HG03469 (cell line): ENCODE measurements at regions not wholly inside any gene's neighbourhood (a gene's known extent, or its start where the extent isn't known, plus 50 kb on each side); places are given as distances from the start of the nearest gene placed in this dataset.
A peak's percentile ranks its signal among the peaks of the same experiment; 100 is the strongest.
"Not testable (repeated sequence)": the region's sequence is repeated elsewhere in the genome, so short reads cannot be mapped to it uniquely, and the experiment has no call there.

ENCODE experiments used
- ATAC-seq: cut with Tn5 transposase; IDR thresholded peaks from one replicate; pipeline ENCODE4 v1.9.1; 2021; ENCODE audit warnings: mild to moderate bottlenecking, moderate library complexity, moderate number of reproducible peaks; ENCODE audit not compliant: unreplicated experiment

DNA sequence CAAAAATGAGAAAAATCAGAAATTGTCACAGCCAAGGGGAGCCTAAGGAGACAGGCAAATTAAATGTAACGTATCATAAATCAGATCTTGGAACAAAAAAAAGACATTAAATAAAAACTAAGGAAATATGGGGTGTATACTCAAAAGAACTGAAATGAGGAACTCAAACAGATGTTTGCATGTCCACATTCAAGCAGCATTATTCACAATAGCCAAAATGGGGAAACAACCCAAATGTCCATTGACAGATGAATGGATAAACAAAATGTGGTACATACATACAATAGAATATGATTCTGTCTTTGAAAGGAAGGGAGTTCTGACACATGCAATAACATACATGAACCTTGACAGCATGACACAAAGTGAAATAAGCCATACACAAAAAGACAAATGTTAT lies 155.8 kb upstream of the KLF7 start:
- no peak for ATAC-seq

DNA sequence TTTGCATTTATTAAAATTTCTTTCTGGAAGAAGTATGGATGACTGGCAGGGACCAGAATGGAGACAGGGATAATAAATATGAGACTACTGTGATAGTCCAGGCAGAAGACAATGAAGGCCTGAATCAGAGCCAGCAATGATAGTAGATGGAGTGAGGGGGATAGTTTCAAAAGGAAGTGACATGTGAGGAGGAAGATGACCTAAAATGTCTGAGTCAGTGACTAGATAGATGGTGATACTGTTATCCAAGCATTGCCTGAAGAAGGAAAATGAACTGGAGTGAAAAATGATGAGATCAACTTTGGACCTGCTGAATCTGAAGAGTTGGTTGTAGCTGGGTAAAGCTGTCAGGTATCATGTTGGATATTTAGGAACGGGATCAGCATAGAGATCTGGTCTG lies 158.3 kb upstream of the KLF7 start:
- no peak for ATAC-seq

DNA sequence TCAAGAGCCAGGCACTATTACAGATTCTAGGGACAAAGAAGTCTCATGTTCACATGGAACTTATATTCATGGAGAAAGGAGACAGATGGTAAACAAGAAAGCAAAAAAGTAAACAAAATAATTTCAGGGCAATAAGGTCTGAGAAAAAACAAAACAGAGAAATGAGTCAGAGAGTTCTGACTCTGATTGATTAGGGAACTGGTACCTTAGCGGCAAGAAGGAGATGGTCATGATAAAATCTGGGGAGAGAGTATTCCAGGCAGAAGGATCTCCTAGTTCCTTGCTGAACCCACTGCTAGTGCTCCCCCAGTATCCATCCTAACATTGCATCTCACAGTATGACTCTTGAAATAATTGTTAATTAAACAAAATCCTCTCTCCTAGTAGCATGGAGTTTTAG lies 161.8 kb upstream of the KLF7 start:
- ATAC-seq = no peak

DNA sequence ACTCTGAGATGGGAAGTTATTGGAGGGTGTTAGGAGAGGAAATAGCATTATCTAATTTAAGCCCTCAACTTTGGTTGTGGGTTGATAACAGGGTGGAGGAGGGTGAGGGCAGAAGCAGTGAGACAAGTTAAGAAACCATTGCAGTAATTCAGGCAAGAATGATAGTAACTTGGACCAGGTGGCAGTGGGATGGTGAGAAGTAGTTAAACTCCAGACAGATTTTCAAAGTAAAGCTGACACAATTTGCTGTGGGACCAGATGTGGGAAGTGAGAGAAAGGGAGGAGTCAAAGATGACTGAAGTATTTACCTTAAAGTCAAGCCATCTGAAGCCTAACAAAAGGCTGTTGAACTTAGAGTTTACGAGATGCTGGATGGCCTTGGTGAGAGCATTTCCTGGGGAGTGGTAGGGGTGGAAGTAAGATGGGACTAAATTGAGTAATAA lies 163.2 kb upstream of the KLF7 start:
- peak; percentile 27 for ATAC-seq

DNA sequence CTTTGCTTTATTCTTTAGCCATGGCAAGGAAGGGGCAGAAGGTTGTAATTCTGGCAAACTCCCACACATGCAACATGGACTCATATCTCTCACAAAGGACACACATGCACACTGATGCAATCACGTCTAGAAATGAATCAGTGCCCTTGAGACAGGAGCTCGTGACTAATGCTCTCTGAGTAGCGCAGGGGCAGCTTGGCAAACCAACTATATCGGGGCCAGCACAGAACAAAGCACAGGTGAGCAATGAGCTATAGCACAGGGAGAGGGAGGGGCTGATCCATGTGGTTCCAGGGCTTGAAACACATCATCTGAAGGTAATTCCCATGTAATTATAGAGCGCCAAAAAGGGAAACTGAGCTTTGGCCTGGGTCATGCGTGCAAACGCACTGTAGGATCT lies 165.2 kb upstream of the KLF7 start:
- peak; percentile 55 for ATAC-seq

DNA sequence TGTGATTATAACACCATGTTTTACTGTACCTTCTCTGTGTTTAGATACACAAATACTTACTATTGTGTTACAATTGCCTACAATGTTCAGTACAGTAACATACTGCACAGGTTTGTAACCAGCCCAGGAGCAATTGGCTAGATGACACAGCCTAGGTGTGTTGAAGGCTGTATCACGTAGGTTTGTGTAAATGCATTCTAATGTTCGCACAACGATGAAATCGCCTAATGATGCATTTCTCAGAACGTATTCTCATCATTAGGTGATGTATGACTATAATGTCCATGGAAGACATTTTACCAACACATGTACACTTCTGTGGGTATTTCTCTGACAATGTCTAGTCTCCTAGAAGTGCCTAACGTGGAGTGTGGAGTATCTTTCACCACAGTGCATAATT lies 165.9 kb upstream of the KLF7 start:
- no peak for ATAC-seq

DNA sequence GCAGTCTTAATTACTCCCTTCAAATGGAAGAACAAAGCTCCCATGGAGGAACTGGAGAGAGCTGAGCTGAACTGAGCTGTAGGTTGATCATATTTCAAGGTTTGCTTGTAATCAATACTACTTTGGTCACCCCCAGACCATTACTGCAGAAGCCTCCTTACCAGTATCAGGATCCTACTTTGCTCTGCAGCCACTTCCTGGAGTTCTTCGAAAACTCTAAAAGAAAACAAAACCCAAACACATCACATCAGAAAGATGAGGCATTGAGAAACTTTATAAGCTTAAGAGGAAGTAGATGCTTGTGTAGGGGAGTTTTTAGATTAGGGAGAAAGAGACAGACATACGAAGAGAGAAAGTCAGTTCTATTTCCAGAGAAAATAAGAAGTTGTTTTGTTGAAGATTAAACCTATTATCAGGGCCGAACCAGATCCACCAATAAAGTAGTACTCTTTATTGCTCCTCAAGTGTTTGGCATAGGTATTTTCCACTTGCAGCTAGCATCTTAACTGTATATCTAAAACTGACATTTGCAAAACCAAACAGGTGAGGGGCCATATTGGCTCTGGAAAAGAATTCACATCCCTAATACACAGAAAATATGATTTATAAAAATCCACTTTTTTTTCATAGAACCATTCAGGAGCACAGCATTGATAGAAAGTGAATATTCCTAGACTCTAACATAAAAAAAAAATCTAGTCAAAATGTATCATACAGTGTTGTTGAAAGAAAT lies 166.9 kb upstream of the KLF7 start:
- ATAC-seq = peak; percentile 29

DNA sequence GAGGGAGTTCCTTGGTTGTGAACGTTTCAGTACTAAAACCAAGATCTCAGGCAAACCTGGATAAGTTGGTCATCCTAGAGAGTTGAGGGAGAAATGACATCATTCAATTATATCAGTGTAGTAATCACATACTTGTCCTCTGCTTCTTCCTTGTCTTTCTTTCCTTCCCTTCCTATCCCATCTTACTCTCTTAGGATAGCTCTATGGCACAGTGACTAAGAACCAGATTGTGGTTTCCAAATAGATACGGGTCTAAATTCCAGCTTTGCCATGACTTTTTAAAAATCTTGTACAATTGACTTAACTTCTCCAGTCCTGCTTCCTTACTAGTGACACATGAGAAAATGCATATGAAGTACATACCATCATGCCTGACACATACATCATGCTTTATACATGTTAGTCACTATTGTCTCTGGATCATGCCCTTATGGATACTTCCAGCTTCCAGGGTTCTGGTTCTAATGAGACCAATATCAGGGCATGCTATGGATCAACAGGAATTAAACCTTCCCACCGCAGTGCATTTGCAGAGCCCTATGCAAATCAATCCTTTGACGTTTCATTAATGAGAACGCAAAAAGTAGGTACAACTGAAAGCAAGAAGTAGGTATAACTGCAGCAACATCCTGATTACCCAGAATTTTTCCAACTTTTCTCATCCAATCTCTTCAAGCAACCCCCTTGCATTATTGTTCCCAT lies 168.0 kb upstream of the KLF7 start:
- ATAC-seq = no peak

DNA sequence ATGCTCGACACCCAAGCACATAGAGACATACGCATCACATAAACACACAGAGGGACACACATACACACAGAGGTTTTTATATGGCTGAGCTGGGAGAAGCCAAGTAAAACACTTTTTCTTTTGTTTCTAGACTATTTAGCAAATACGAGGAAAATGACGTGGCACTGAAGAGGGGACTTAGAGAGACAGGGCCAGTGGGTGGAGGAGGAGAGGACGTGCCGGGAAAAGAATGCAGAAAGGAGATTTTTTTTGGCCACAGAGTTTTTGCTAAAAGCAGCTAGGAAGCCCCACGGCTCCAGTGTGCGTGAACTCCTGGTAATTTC lies 168.5 kb upstream of the KLF7 start:
- no peak for ATAC-seq

DNA sequence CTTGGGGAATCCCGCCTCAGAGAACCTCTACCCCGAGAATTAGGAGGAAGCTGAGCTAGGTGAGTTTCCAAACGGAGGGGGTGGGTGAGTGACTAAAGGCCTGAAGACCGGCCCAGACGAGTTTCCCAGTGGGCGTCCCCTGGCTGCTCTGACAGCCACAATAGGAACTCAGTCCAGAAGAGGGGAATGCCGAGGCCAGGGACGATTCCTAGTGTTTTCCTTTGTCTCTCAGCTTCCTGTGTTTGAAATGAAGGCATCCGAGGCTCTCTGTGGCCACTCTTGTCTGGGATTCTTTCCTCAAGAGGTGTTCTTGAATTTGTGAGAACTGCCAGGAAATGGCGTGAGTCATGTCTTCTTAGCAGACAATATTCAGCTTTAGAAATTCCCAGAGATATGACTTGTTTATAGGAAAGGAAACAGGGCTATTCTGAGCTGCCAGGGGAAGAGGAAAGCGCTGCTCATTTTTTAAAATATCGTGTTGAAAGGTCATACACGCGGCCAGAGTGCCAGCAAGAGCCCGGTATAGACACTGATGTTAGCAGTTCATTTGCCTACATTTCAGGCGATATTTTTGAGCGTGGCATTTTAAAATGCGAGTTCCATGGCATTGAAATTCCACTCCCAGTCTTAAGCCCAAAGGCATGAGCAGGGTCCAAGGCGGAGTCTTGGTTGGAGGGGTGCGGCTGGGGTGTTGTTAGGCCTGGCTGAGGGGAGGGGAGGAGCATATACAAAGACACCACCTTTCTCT lies 169.1 kb upstream of the KLF7 start:
- ATAC-seq = no peak

DNA sequence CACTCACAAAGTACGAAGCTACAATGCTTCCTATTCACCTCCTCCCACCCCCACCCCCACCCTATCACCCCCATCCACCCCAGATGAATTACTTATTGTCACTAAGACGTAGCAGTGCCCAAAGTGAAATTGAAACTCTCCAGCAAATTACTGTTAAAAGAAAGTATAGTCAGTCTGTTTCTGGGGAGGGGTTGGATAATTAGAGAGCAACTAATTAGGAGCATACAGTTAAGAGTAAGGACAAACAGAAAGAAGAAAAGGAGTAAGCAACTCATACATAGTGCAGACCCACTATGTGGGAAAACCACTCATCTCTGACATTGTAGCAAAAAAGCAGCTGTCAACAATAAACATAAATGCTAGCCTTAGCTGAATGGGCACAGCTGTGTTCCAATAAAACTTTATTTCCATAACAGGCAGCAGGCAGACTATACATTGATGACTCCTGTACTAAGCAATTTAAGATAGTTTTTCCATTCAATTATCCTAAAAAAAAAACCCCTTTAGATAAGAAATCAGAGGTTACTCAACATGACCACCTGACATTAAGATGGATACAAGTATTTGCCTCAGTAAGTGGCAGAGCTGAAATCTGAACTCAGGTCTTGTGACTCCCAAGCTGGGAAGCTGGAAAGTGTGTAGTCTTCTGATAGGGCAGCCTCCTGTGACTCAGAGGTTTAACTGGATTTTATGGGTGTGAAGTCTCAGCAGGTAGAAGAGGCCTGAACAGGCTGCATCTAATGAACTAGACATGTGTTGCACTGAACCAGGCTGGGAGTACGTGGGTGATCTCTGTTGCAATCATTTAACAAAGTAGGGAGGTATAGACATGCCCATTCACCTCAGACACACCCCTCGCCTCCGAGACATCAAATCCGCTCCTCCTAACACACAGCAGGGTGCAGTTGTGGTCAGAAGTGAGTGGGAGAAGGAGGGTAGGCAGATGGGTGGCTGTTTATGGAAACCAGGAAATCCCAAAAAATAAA lies 171.8 kb upstream of the KLF7 start:
- no peak for ATAC-seq

DNA sequence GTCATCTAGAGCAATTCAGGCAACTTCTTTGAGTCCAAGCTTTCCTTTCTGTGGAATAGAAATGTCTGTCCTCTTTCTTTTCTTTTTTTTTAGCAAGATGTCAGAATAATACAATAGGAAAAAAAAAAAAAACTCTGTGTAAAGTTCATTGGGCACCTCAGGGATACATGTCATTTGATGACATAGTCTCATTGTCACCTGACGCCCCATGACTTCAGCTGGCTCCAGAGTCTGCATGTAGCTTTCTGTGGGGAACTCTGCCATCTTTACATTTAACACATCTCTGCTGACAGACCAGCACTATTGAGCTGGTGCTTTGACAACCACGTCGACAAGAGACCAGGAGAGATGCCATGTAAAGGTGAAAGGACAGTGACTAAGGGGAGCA lies 172.5 kb upstream of the KLF7 start:
- no peak for ATAC-seq

DNA sequence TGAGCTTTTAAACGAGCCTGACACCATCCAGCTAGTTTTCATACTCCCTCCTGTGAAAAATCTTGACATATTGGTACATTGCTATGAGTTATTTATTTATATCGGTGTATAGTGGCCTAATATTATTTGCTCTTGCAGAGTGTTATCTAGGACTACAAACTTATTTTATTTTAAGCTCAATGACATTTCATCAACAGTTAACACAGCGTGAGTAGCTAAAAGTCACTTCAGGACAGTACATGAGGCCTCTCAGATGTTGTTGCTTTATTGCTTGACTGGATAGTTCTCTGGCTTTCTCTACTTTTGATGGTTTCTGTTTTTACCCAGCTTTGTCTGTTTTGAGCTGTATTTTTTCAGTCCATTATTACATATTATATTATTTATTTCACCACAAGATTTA lies 172.9 kb upstream of the KLF7 start:
- no peak for ATAC-seq

DNA sequence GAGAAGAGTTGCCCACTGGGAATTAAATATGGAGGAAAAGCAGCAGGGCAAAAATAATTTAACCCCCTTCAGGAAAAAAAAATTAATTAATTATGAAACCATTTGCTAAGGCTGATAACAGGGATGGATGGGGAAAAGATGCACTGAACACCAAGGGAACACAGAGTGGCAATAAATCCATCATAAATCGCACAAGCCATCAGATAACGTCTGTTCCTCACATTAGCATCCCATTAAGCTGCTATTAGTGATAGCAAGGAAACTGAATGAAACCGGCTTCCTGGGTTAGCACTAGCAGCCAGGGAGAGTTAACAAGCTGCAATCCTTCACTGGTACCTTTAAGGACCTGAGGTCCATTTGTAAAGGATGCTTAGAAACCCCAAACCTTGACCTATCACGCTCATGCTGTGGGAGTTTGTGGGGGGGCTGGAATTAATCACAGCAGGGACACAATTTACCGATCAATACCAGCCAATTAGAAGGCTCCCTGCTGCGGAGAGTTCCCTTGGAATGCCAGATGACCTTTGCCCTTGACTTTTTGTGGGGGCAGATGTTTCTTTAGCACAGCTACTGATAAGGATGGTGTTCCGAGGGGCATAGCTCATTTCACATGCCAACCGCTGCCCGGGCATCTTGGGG lies 175.5 kb upstream of the KLF7 start:
- no peak for ATAC-seq

DNA sequence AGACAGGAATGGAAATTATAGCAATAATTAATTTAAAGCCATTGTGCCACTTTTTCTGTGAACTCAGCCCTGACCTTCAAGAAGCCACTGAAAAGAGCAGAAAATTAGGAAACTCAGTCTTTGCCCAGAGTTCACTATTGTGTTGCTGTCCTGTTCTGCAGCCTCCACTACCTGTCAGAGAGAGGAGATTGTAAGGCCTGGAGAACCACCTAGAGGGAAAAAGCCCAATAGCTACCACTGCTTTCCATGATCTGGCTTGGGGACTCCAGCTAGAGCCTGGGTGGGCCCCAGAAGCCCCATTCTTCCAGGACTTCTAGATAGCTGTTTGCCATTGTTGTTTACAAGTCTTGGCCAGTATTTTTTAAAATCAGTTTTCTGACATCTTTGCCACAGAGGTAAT lies 176.1 kb upstream of the KLF7 start:
- no peak for ATAC-seq

DNA sequence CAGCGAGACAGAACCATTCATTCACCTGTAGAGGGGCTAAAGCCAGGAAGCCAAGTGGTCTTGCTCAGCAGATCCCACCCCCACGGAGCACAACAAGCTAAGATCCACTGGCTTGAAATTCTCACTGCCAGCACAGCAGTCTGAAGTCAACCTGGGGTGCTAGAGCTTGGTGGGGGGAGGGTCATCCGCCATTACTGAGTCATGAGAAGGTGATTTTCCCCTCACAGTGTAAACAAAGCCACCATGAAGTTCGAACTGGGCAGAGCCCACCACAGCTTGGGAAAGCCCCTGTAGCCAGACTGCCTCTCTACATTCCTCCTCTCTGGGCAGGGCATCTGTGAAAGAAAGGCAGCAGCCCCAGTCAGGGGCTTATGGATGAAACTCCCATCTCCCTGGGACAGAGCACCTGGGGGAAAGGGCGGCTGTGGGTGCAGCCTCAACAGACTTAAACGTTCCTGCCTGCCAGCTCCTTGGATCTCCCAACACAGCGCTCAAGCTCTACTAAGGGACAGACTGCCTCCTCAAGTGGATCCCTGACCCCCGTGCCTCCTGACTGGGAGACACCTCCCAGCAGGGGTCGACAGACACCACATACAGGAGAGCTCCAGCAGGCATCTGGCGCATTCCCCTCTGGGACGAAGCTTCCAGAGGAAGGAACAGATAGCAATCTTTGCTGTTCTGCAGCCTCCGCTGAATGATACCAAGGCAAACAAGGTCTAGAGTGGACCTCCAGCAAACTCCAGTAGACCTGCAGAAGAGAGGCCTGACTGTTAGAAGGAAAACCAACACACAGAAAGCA lies 179.0 kb upstream of the KLF7 start:
- ATAC-seq = not testable (repeated sequence)

DNA sequence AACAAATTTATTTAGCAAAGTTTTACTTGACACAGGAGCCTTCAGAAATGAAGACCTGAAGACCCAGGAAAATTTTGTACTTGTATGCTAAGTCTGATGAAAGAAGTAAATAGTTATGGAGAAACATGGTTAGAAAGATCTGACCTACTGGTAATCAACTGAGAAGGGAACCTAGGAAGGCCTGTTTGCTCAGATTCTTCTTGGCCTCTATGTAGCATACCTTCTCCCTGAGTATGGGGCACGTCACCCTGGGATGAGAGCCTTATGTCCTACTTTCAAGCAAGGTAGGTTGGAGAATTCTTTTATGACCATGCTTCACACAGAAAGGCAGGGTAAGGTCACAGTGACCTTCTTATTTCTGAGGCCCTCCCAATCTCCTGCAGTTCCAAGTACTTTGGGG lies 178.6 kb upstream of the CREB1 start:
- no peak for ATAC-seq

DNA sequence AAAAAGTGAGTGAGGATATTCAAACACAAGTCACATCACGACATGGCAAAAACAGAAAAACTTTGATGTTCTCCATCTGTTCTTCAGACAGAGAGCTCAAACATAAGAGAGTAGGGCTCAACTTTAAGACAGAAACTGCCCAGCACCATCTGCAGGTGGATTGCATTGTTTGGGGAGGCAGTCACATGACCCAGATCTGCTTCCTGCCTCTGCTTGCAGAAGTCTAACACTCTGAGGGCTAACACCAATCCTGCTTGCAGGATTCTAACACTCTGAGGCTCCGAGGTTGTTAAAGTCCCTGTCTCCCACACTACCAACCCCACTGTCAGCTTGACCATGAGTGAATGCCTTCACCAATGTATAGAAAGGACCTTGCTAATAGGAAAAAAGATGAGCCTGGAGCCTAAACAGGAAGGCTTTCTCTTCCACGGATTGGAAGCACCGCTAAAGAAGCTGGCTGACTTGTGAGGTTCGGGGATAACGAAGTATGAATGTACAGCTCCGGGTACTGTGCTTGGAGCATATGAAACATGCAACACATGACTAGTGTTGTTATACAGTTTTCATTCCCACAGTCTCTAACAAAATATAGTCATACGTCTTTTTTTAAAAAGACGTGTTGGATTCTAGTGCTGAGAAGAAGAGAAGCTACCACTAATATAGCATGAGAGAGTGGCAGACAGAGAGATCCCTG lies 176.6 kb upstream of the CREB1 start:
- ATAC-seq = no peak

DNA sequence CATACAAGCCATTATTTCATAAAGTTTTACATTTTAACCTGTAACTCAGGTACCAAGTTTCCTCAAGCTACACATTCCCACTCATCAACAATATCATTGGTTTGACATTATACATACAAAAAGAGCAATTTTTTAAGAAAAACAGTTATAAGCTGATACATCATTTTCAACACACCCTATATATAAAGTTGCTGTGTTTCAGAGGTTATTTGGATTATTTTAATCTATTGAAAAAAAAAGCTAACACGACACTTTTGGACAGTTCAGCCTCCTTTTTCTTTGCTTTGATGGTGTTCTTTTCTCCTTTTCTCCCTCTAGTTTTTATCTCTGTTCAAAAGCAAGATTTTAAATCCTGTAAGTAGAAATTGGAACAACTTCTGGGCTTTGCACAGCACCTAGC lies 175.9 kb upstream of the CREB1 start:
- no peak for ATAC-seq
